ENCODE measurements at regions not wholly inside any gene's neighbourhood (a gene's known extent, or its start where the extent isn't known, plus 50 kb on each side); places are given as distances from the start of the nearest gene placed in this dataset.
A peak's percentile ranks its signal among the peaks of the same experiment; 100 is the strongest.

DNA sequence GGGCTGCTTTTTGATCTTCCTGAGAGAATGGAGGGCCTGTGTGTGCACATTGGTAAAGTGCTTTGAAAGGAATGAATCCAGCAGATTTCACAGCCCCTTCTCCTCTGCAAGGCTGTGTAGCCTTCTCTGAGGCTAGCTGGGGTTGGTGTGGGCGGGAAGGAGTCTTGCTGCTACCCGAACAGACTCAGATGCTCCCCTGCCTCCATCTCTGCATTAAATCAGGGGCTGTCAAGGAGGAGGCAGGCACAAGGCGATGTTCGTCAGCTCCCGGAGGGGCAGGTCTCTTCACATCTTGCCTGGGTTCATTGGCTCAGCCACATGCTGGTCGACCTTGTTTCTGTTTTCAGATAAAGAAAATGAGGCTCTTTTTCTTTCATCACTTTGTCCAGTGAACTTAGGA, 291.5 kb upstream of the SULF2 start:
- no peak for ATAC-seq
- Histone ChIP-seq H3K27me3 (peaks cover 0 to 33% of the 10 kb centered on the region in 2 donors), H3K4me3 (no peak overlapping the region), H3K27ac (no peak overlapping the region), H3K9me3 (no peaks in the 10 kb centered on the region), H3K4me1 (no peaks in the 10 kb centered on the region), H3K36me3 (no peaks in the 10 kb centered on the region)
- intact Hi-C loops (cut with DNase I), result no loop called here
- TF ChIP-seq, protein P1, sequence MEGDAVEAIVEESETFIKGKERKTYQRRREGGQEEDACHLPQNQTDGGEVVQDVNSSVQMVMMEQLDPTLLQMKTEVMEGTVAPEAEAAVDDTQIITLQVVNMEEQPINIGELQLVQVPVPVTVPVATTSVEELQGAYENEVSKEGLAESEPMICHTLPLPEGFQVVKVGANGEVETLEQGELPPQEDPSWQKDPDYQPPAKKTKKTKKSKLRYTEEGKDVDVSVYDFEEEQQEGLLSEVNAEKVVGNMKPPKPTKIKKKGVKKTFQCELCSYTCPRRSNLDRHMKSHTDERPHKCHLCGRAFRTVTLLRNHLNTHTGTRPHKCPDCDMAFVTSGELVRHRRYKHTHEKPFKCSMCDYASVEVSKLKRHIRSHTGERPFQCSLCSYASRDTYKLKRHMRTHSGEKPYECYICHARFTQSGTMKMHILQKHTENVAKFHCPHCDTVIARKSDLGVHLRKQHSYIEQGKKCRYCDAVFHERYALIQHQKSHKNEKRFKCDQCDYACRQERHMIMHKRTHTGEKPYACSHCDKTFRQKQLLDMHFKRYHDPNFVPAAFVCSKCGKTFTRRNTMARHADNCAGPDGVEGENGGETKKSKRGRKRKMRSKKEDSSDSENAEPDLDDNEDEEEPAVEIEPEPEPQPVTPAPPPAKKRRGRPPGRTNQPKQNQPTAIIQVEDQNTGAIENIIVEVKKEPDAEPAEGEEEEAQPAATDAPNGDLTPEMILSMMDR (IDR thresholded peaks at IDR 0.05), result no peak
- DNase-seq, result no peak

DNA sequence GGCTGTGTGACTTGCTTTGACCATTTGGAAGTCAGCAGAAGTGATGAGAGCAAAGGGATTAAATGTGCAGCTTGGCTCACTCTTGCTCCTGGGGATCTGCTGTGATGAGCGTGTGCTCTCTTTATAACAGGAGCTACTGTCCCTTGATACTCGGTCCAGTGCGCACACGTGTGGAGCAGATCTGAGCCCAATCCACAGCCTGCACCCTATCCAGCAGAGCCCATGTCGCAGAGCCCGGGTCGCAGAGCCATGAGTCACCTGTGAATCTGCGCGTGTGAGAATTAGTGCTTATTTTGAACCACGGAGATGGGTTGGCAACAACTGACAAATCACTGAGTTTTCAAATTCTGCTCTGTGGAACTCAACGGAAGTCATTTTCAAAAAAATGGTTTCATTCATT, 291.0 kb upstream of the SULF2 start:
- ATAC-seq, result no peak
- no peak for DNase-seq
- Histone ChIP-seq H3K36me3 (no peaks in the 10 kb centered on the region), H3K27ac (no peak overlapping the region), H3K4me1 (no peaks in the 10 kb centered on the region), H3K4me3 (no peak overlapping the region), H3K27me3 (peaks cover 0 to 33% of the 10 kb centered on the region in 2 donors), H3K9me3 (no peaks in the 10 kb centered on the region)
- TF ChIP-seq, protein P1 (IDR thresholded peaks at IDR 0.05), result no peak
- intact Hi-C loops (cut with DNase I), result no loop called here

DNA sequence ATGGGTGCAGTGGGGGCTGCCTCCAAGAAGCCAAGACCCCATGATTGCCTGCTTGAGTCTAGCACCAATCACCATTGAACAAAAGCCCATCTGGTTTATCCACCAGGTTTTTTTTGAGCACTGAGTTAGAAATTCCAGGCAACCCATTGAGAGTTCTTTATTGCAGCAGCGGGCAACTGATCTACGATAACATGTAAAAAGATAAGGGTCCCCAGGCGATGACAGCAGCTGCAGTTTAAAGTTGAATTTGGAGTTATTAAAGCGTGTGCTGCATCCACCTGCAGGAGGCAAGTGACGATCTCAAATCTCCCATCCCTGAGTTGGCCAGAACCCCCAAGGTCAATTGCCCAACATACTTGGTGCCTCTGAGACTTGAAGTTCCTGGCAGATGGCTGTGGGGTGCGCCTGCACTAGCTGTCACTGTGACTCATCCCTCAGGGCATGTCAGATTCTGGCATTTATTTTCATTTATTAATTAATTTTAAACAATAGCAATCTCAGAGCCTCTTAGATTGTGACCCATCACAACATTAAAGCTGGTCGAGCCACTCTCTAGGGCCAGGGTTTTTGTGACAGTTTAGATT, 290.4 kb upstream of the SULF2 start:
- Histone ChIP-seq H3K4me1 (no peaks in the 10 kb centered on the region), H3K36me3 (no peaks in the 10 kb centered on the region), H3K27ac (no peak overlapping the region), H3K4me3 (no peak overlapping the region), H3K9me3 (no peaks in the 10 kb centered on the region), H3K27me3 (peaks cover 0 to 33% of the 10 kb centered on the region in 2 donors)
- intact Hi-C loops (cut with DNase I), result no loop called here
- DNase-seq (no peak), ATAC-seq (no peak)
- TF ChIP-seq, protein P1 (IDR thresholded peaks at IDR 0.05), result no peak

DNA sequence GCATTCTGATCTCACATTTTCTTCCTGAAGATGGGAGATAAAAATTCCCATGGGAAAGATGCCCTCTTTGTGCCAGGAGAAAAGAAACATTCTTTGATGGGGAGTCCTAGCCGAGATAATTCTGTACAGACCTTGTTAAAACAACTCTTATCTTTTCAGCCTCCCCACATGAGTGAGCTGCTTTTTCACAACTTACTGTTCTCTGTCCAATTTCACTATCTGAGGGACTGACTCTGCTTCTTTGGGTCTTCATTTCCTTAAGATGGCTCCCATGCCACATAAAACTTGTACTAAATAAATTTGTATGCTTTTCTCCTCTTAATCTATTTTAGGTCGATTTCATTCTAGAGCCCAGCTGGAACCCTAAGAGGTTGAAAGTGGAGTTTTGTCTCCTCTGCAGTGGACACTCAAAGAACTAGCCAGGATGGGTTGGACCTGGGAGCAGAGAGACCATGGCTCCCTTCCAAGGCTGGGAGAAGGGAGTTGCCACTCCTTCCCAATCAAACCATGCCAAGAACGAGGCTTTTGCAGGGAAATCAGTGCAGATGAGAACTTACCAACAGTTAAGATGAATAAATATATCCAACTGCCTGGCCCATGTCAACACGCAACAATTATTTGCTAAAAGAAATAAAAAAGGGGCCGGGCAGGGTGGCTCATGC, 285.8 kb upstream of the SULF2 start:
- TF ChIP-seq, protein P1 (IDR thresholded peaks at IDR 0.05), result no peak
- no peaks in the 10 kb centered on the region for H3K4me1 ChIP-seq
- H3K4me3 ChIP-seq, result no peak overlapping the region
- H3K27me3 ChIP-seq, result peaks cover 0 to 7% of the 10 kb centered on the region in 2 donors
- no peaks in the 10 kb centered on the region for H3K9me3 ChIP-seq
- no peak overlapping the region for H3K27ac ChIP-seq
- H3K36me3 ChIP-seq, result no peaks in the 10 kb centered on the region
- intact Hi-C loops (cut with DNase I), result no loop called here
- ATAC-seq (peak; percentile 35), DNase-seq (no peak)

DNA sequence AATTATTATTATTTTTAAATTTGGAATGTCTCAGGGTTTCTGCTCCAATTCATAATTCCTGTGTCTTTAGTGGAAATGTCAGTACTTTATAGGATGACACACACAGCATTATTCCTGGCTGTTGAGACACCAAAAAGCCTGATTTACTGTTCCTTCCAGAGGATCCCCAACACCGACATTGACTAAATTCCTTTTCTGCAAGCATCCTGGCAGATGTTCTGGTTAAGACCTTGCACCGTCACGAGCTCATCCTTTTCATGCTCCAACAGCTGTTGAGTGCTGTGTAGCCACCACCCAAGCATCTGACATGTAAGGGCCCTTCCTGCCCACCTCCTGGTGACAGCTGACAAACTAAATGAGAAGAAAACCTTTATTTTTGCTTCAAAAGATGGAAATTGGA, 284.3 kb upstream of the SULF2 start:
- Histone ChIP-seq H3K9me3 (no peaks in the 10 kb centered on the region), H3K4me3 (no peak overlapping the region), H3K36me3 (no peaks in the 10 kb centered on the region), H3K27me3 (no peaks in the 10 kb centered on the region), H3K4me1 (no peaks in the 10 kb centered on the region), H3K27ac (no peak overlapping the region)
- TF ChIP-seq, protein P1 (IDR thresholded peaks at IDR 0.05), result no peak
- intact Hi-C loops (cut with DNase I), result no loop called here
- DNase-seq, result no peak
- no peak for ATAC-seq
